Colonic mucosa (tissue), 4 donors: ENCODE measurements at regions not wholly inside any gene's neighbourhood (a gene's known extent, or its start where the extent isn't known, plus 50 kb on each side); places are given as distances from the start of the nearest gene placed in this dataset.

Source experiments
- DNase-seq: peaks from one replicate; pipeline ENCODE4 v3.0.0-alpha.2; 2020
- H3K27ac ChIP-seq: fragments of 200-600 bp; one replicate; pipeline ENCODE4 v1.8.0; 2021
- H3K27me3 ChIP-seq: fragments of 200-600 bp; one replicate; pipeline ENCODE4 v1.8.0; 2021
- H3K36me3 ChIP-seq: fragments of 200-600 bp; one replicate; pipeline ENCODE4 v1.8.0; 2021
- H3K4me1 ChIP-seq: fragments of 200-600 bp; one replicate; pipeline ENCODE4 v1.8.0; 2021; ENCODE audit warnings: mild to moderate bottlenecking
- H3K4me3 ChIP-seq: fragments of 200-600 bp; one replicate; pipeline ENCODE4 v1.8.0; 2021
- H3K9ac ChIP-seq, 2 donors: one replicate each; pipeline ENCODE4 v1.7.0; 2013; ENCODE audit warnings: control low read depth in 2 of 2, low read depth in 2 of 2, low read length in 2 of 2
- H3K9me3 ChIP-seq: fragments of 200-600 bp; one replicate; pipeline ENCODE4 v1.8.0; 2021
- intact Hi-C: fragments of 100-400 bp; cut with DNase I; formaldehyde crosslinking; loops from one replicate; pipeline ENCODE4 v1.14.1; 2022
- TF ChIP-seq, protein P1 (sequence below): fragments of 200-600 bp; IDR thresholded peaks from one replicate; pipeline ENCODE4 v1.8.0; 2022; ENCODE audit warnings: antibody characterized with exemption, mild to moderate bottlenecking
- donor health status: healthy.
- donor health status: DM: no; HTN: no; CAD: no.
- donor health status: DM: no; HTN: no; CAD: no.

DNA sequence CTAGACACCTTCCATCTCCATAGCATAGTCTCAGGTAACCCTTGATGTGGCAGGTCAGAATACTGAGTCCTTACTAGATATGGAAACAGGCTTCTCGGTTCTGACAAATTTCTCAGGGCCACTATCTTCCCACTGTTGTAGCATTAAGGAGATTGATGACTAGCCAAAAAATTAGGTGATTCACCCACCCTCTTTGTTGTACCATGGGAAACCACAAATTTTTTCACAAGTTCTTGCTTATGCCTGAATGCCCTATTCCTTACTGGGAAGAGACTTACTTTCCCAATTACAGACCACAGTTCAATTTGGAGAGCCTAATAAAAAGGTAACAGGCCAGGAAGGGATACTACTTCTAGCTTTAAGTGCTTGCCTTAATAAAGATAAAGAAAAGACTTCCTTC lies 948.8 kb downstream of the GRM8 start:
- H3K9ac ChIP-seq, result no peak overlapping the region
- no peak for DNase-seq
- H3K4me1 ChIP-seq, result no peaks in the 10 kb centered on the region
- intact Hi-C loops, result no loop called here
- no peak overlapping the region for H3K27ac ChIP-seq
- H3K36me3 ChIP-seq, result no peaks in the 10 kb centered on the region
- no peaks in the 10 kb centered on the region for H3K27me3 ChIP-seq
- TF ChIP-seq, protein P1, sequence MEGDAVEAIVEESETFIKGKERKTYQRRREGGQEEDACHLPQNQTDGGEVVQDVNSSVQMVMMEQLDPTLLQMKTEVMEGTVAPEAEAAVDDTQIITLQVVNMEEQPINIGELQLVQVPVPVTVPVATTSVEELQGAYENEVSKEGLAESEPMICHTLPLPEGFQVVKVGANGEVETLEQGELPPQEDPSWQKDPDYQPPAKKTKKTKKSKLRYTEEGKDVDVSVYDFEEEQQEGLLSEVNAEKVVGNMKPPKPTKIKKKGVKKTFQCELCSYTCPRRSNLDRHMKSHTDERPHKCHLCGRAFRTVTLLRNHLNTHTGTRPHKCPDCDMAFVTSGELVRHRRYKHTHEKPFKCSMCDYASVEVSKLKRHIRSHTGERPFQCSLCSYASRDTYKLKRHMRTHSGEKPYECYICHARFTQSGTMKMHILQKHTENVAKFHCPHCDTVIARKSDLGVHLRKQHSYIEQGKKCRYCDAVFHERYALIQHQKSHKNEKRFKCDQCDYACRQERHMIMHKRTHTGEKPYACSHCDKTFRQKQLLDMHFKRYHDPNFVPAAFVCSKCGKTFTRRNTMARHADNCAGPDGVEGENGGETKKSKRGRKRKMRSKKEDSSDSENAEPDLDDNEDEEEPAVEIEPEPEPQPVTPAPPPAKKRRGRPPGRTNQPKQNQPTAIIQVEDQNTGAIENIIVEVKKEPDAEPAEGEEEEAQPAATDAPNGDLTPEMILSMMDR, result no peak
- no peaks in the 10 kb centered on the region for H3K9me3 ChIP-seq
- no peak overlapping the region for H3K4me3 ChIP-seq

DNA sequence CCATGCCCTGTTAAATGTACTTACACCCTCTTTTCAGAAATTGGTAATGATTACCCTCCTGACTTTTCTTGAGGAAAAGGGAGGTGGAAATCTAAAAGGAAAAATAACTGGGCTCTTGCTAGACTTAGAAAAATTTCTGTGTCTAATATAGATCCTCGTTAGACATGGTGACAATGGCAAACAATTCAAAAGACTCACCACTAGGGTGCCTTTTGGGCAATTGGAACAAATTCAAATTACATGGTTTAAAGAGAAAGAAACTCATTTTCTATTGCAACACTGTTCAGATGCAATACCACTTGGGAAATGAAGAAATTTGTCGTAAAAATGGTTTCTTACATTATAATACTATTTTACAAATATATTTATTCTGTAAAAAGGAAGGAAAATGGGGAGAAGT lies 950.1 kb downstream of the GRM8 start:
- Histone ChIP-seq H3K27me3 (no peaks in the 10 kb centered on the region), H3K36me3 (no peaks in the 10 kb centered on the region), H3K4me1 (no peaks in the 10 kb centered on the region), H3K4me3 (no peak overlapping the region), H3K9me3 (no peaks in the 10 kb centered on the region), H3K9ac (no peak overlapping the region), H3K27ac (no peak overlapping the region)
- TF ChIP-seq, protein P1, result no peak
- intact Hi-C loops, result no loop called here
- DNase-seq, result no peak

DNA sequence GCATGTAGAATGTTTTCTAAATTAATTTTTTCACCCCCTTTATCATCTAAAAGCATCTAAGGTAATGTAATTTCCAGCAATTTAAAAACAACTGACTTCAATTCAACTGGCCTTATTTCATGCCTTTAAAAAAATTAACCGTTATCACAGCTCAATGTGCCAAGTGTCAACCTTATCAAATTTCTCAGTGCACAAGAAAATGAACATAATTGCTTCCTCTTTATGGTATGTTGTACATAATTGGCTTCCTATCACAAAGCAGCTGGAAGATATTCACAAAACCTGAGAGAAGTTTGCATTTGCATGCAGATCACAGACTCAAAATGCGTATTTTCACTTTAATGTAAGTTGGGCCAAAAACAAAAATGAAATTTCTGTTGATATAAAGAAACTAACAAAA lies 966.4 kb downstream of the GRM8 start:
- Histone ChIP-seq H3K36me3 (no peaks in the 10 kb centered on the region), H3K27me3 (no peaks in the 10 kb centered on the region), H3K4me1 (no peaks in the 10 kb centered on the region), H3K4me3 (no peak overlapping the region), H3K9ac (no peak overlapping the region), H3K9me3 (no peaks in the 10 kb centered on the region), H3K27ac (no peak overlapping the region)
- TF ChIP-seq, protein P1, result no peak
- no peak for DNase-seq
- intact Hi-C loops, result no loop called here

DNA sequence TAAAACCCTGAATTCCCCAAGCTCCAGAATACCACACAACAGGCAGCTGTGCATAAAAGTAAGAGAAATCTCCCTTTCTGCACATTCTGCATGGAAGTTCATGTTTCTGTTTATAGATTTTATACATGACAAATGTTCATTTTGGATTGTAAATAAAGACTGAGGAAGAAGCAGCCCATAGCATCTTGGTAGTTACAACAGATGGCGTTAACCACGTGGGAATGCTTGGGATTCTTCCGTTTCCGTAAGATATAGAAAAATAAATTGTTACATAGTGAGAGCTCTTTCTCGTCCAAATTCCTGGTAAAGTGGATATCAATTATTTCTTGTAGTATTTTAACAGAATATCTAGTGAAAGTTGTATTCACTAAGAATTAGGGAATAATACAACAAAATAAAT lies 1016.5 kb downstream of the GRM8 start:
- intact Hi-C loops, result no loop called here
- Histone ChIP-seq H3K4me1 (no peaks in the 10 kb centered on the region), H3K27me3 (no peaks in the 10 kb centered on the region), H3K27ac (no peak overlapping the region), H3K36me3 (no peaks in the 10 kb centered on the region), H3K4me3 (no peak overlapping the region), H3K9ac (no peak overlapping the region), H3K9me3 (no peaks in the 10 kb centered on the region)
- TF ChIP-seq, protein P1, result no peak
- DNase-seq, result no peak

DNA sequence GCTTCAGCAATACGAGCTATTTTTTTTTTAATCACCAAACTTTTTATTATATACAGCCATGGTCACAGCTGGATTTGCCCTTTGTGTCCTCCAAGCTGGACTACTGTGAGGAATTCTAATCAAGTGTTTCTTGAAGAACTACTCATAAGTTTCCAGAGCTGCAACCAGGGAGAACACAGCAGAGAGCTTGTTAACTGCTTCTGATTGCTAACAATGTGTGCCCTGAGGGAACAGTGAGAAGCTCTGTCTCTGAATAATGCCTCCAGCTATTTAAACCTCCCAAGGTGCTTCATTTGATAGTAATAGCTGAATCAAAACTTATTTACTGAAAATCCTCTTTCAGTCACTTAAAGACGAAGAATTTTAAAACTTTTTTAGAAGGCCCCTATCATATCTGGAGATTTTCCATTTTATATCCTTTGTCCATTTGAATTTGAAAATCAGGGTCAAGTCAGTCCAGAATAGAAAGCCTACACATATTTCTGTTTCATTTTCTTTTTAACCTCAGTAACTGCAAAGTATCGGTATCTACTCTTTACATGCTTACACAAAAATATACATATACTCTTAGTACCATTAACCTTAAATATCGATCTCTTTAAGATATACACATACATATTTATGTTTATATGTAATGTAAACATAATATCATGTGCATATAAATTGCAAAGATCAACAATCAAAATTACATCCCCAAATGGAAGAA lies 1024.2 kb downstream of the GRM8 start:
- no peak for DNase-seq
- Histone ChIP-seq H3K4me3 (no peak overlapping the region), H3K27ac (no peak overlapping the region), H3K4me1 (no peaks in the 10 kb centered on the region), H3K9ac (no peak overlapping the region), H3K9me3 (no peaks in the 10 kb centered on the region), H3K27me3 (no peaks in the 10 kb centered on the region), H3K36me3 (no peaks in the 10 kb centered on the region)
- intact Hi-C loops, result no loop called here
- TF ChIP-seq, protein P1, result no peak
